ENCODE measurements at regions not wholly inside any gene's neighbourhood (a gene's known extent, or its start where the extent isn't known, plus 50 kb on each side); places are given as distances from the start of the nearest gene placed in this dataset.

DNA sequence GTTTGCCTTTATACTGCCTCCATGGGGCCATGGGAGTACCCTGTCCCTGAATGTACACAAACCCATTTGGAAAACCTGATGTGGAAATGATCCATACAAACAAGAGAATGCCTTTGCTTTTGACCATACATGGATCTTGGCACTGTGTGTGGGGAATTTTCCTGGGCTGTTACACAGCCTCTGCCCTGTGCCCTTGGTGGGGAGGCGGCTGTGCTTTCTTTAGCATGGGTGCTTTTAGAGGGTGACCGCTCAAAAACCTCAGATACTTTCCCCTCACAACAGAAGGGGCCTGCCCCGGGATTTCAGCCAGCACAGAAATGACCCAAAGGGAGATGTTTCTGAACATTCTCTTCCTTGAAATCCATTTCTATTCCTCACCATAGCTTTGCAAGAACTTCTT lies 194.8 kb downstream of the LMO4 start:
- intact Hi-C loops (cut with DNase I; ENCODE audit: low total_unique reads): no loop called here

GRCh38 chr1:87524021-87524754 lies 195.5 kb downstream of the LMO4 start:
- in situ Hi-C loops (cut with MboI; ENCODE audit: low pct_ligation_motif_present in 1 of 4, low pct_unique_long_range_greater_than_20kb in 1 of 4, low sequenced_read_pairs in 3 of 4) (no loop called here), intact Hi-C loops (cut with DNase I; ENCODE audit: low total_unique reads) (no loop called here)
- Histone ChIP-seq H3K36me3 (no peaks in the 10 kb centered on the region), H3K4me1 (peaks cover 0 to 10% (median 3%) of the 10 kb centered on the region in 4 donors), H3K27ac (peak overlapping the region; percentile 3 to 61 (median 38)), H3K4me3 (no peak overlapping the region), H3K9me3 (no peaks in the 10 kb centered on the region), H3K27me3 (no peaks in the 10 kb centered on the region)
- no peak for DNase-seq
- WGBS, 2 donors (ENCODE audit: low coverage in 1 of 2): 65 to 72% methylated on average over 7 to 14 of the region's 14 CpGs
- no peak for TF ChIP-seq POLR2AphosphoS5 (IDR thresholded peaks at IDR 0.05)
- TF ChIP-seq CTCF (IDR thresholded peaks at IDR 0.05): no peak
- no peak for TF ChIP-seq EP300 (IDR thresholded peaks at IDR 0.05; ENCODE audit: low read depth)
- no peak for TF ChIP-seq POLR2A (IDR thresholded peaks at IDR 0.05)

More for the DNA sequence above, 194.8 kb downstream of the LMO4 start:
- Histone ChIP-seq H3K27ac (peak overlapping the region; percentile 3 to 61 (median 38)), H3K4me1 (peaks cover 0 to 10% (median 3%) of the 10 kb centered on the region in 4 donors), H3K36me3 (no peaks in the 10 kb centered on the region), H3K27me3 (no peaks in the 10 kb centered on the region), H3K9me3 (no peaks in the 10 kb centered on the region), H3K4me3 (no peak overlapping the region)
- TF ChIP-seq EP300 (IDR thresholded peaks at IDR 0.05; ENCODE audit: low read depth): no peak
- no peak for TF ChIP-seq CTCF (IDR thresholded peaks at IDR 0.05)
- no peak for TF ChIP-seq POLR2AphosphoS5 (IDR thresholded peaks at IDR 0.05)
- TF ChIP-seq POLR2A (IDR thresholded peaks at IDR 0.05): no peak
- in situ Hi-C loops (cut with MboI; ENCODE audit: low pct_ligation_motif_present in 1 of 4, low pct_unique_long_range_greater_than_20kb in 1 of 4, low sequenced_read_pairs in 3 of 4): no loop called here
- 63 to 94% methylated on average over 3 of the region's 3 CpGs for WGBS, 2 donors (ENCODE audit: low coverage in 1 of 2)
- DNase-seq: no peak

DNA sequence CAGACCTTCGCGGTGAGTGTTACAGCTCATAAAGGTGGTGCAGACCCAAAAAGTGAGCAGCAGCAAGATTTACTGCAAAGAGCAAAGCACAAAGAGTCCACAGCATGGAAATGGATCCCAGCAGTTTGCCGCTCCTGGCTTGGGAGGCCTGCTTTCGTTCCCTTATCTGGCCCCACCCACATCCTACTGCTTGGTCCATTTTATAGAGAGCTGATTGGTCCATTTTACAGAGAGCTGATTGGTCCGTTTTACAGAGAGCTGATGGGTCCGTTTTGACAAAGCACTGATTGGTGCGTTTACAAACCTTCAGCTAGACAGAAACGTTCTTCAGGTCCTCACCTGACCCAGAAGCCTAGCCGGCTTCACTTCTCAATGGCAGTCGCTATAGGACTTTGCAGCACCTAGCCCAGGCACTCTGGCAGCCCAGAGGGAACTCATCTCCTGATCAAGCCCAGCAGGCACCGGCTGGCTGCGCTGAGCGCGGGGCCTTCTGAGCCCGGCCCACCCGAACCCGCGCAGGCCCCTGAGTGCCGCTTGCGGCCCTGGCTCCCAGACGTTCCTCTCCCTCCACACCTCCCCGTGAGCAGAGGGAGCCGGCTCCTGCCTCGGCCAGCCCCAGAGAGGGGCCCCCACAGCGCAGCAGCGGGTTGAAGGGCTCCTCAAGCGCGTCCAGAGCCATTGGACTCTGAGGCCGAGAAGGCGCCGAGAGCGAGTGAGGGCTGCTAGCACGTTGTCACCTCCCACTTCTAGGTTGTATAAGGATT lies 200.3 kb downstream of the LMO4 start:
- H3K9me3 ChIP-seq: no peaks in the 10 kb centered on the region
- 96 to 100% methylated on average over 3 to 33 of the region's 33 CpGs for WGBS, 2 donors (ENCODE audit: low coverage in 1 of 2)
- H3K27me3 ChIP-seq: no peaks in the 10 kb centered on the region
- in situ Hi-C loops (cut with MboI; ENCODE audit: low pct_ligation_motif_present in 1 of 4, low pct_unique_long_range_greater_than_20kb in 1 of 4, low sequenced_read_pairs in 3 of 4): no loop called here
- no peak overlapping the region for H3K4me3 ChIP-seq
- peaks cover 0 to 3% (median under 1%) of the 10 kb centered on the region in 4 donors for H3K4me1 ChIP-seq
- intact Hi-C loops (cut with DNase I; ENCODE audit: low total_unique reads): no loop called here
- no peak for TF ChIP-seq CTCF (IDR thresholded peaks at IDR 0.05)
- TF ChIP-seq POLR2A (IDR thresholded peaks at IDR 0.05): no peak
- no peak for TF ChIP-seq POLR2AphosphoS5 (IDR thresholded peaks at IDR 0.05)
- TF ChIP-seq EP300 (IDR thresholded peaks at IDR 0.05; ENCODE audit: low read depth): no peak
- no peak for DNase-seq
- H3K27ac ChIP-seq: no peak overlapping the region
- H3K36me3 ChIP-seq: no peaks in the 10 kb centered on the region

DNA sequence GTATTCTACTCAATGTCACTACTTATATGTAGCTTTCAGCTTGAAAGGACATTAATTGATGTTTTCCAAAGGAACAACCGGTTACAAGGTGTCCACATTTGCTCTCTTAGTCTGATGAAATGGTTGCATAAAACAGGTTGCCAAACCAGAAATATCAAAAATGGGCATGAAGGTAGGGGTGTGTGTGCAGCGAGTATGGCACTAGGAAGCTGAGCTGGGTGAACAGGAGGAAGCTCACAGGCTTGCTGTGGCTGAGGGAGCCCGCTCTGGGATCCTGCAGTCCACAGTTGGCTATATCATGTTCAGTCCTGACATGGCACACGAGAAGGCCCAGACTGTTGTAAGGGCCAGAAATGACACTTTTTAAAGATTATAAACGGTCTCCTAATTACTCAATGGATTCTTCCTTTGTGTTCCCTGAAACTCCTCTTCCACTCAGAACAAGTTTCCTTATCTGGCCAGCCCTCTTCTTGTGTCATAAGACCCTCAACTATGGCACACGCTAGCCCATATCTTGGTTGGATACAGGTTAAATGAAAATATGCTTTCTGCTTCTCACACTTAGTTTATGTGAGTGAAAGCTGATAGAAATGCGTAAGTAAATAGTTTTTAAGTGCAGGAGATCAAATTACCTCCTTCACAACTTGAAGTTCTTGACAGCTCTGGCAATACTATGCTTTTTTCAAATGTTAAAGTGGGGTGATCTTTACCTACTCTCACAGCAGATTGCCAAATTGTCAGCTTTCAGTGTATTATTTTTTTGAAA lies 201.5 kb downstream of the LMO4 start:
- no peak for DNase-seq
- Histone ChIP-seq H3K27ac (no peak overlapping the region), H3K9me3 (no peaks in the 10 kb centered on the region), H3K4me1 (no peaks in the 10 kb centered on the region), H3K36me3 (no peaks in the 10 kb centered on the region), H3K4me3 (no peak overlapping the region), H3K27me3 (no peaks in the 10 kb centered on the region)
- 80 to 89% methylated on average over 7 of the region's 7 CpGs for WGBS, 2 donors (ENCODE audit: low coverage in 1 of 2)
- in situ Hi-C loops (cut with MboI; ENCODE audit: low pct_ligation_motif_present in 1 of 4, low pct_unique_long_range_greater_than_20kb in 1 of 4, low sequenced_read_pairs in 3 of 4): no loop called here
- intact Hi-C loops (cut with DNase I; ENCODE audit: low total_unique reads): no loop called here
- no peak for TF ChIP-seq POLR2A (IDR thresholded peaks at IDR 0.05)
- TF ChIP-seq EP300 (IDR thresholded peaks at IDR 0.05; ENCODE audit: low read depth): no peak
- no peak for TF ChIP-seq POLR2AphosphoS5 (IDR thresholded peaks at IDR 0.05)
- no peak for TF ChIP-seq CTCF (IDR thresholded peaks at IDR 0.05)
